AG09319 (cell line): ENCODE measurements at regions not wholly inside any gene's neighbourhood (a gene's known extent, or its start where the extent isn't known, plus 50 kb on each side); places are given as distances from the start of the nearest gene placed in this dataset.
A peak's percentile ranks its signal among the peaks of the same experiment; 100 is the strongest.

Experiments used
- DNase-seq: peaks from one replicate; pipeline ENCODE4 v3.0.0-alpha.2; 2010; ENCODE audit warnings: low read depth; ENCODE audit errors: extremely low read depth
- CTCF ChIP-seq: IDR thresholded peaks from 2 replicates; pipeline ENCODE4 v1.5.1; 2011; ENCODE audit warnings: low read depth, mild to moderate bottlenecking, inconsistent platforms, low read length, moderate library complexity

- no peak for DNase-seq
- TF ChIP-seq CTCF: no peak
Measured at GRCh38 chr1:78388275-78388674, 102.5 kb upstream of the PTGFR start.

- DNase-seq: no peak
- TF ChIP-seq CTCF: no peak
Measured at GRCh38 chr1:78401148-78401547, 89.6 kb upstream of the PTGFR start.

GRCh38 chr1:78408192-78408591 is 82.6 kb upstream of the PTGFR start:
- TF ChIP-seq CTCF: no peak
- DNase-seq: peak; percentile 81

- no peak for TF ChIP-seq CTCF
Measured at GRCh38 chr1:78408810-78409209, 82.0 kb upstream of the PTGFR start.

DNA sequence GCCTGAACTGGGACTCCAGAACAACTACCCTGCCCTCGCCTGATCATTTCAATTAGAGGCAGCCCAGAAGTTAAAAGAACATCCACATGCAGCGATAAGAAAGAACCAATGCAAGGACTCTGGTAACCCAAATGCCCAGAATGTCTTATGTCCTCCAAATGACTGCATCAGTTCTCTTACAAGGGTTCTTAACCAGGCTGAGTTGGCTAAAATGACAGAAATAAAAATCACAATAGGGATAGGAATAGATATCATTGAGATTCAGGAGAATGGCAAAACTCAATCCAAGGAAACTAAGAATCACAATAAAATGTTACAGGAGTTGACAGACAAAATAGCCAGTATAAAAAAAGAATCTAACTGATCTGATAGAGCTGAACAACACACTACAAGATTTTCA is 80.1 kb upstream of the PTGFR start:
- no peak for DNase-seq
- no peak for TF ChIP-seq CTCF

More at GRCh38 chr1:78408810-78409209, 82.0 kb upstream of the PTGFR start:
- peak; percentile 19 for DNase-seq

- no peak for TF ChIP-seq CTCF
- no peak for DNase-seq
Measured at GRCh38 chr1:78411707-78412106, 79.1 kb upstream of the PTGFR start.

DNA sequence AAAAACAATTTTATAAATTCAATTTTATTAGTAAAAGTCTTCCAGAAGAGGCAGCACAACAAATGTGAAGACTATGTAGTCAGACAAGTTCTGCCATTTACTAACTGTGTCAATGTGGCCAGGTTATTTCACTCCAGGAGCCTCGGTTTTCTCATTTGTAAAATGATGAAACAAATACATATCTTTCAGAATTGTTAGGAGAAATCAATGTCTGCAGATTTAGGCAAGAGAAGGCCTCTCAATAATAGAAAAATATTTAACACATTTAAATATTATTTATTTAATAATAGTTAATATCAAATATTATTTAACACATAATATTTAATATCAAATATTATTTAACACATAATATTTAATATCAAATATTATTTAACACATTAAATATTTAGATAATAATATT is 75.6 kb upstream of the PTGFR start:
- DNase-seq: no peak
- no peak for TF ChIP-seq CTCF
